Ovary (tissue), 7 donors: ENCODE measurements at regions not wholly inside any gene's neighbourhood (a gene's known extent, or its start where the extent isn't known, plus 50 kb on each side); places are given as distances from the start of the nearest gene placed in this dataset.

ENCODE experiments used
- DNase-seq, 5 donors: peaks; one replicate each; pipeline ENCODE4 v3.0.0-alpha.2; 2019 to 2020
- H3K27ac ChIP-seq, 2 donors: fragments of 200-600 bp; one replicate each; pipeline versions ENCODE4 v1.5.1 to v1.8.0; 2019 to 2022
- H3K27me3 ChIP-seq: fragments of 200-600 bp; one replicate; pipeline ENCODE4 v1.8.0; 2022
- H3K36me3 ChIP-seq: fragments of 200-600 bp; sonication (generic); one replicate; pipeline ENCODE4 v1.5.1; 2019
- H3K4me1 ChIP-seq: one replicate; pipeline ENCODE4 v1.8.1; 2013; ENCODE audit warnings: mild to moderate bottlenecking, moderate library complexity; ENCODE audit not compliant: insufficient read depth
- H3K4me3 ChIP-seq: fragments of 200-600 bp; sonication (generic); one replicate; pipeline ENCODE4 v1.5.1; 2017
- H3K9me3 ChIP-seq, 2 donors: fragments of 200-600 bp in 1 of 2; sonication (generic) in 1 of 2; one replicate each; pipeline versions ENCODE4 v1.5.1 to v1.8.1; 2013 to 2019; ENCODE audit warnings: mild to moderate bottlenecking in 1 of 2, moderate library complexity in 1 of 2
- CTCF ChIP-seq, 3 donors: fragments of 450-650 bp in 2 of 3; fragments of 200-600 bp in 1 of 3; IDR thresholded peaks; one replicate each; pipeline versions ENCODE4 v1.5.1 to v1.8.0; 2016 to 2022; ENCODE audit warnings: antibody characterized with exemption in 3 of 3, mild to moderate bottlenecking in 1 of 3
- EP300 ChIP-seq: sonication (generic); formaldehyde crosslinking; IDR thresholded peaks from one replicate; pipeline ENCODE4 v1.6.1; 2017; ENCODE audit warnings: antibody characterized with exemption
- POLR2A ChIP-seq: fragments of 450-650 bp; IDR thresholded peaks from one replicate; pipeline ENCODE4 v1.6.1; 2017; ENCODE audit warnings: antibody characterized with exemption, mild to moderate bottlenecking, moderate library complexity
- WGBS, 3 donors: extraction: QIAGEN DNeasy Blood & Tissue Kit in 1 of 3; methylation state at CpG; one replicate each; pipeline versions ENCODE4 v1.1.5 to v1.1.7; 2013 to 2017; 5-methylcytosine and 5-hydroxymethylcytosine counted together
- intact Hi-C, 4 donors: fragments of 100-400 bp; cut with DNase I; formaldehyde crosslinking; loops; one replicate each; pipeline versions ENCODE4 v1.11.0 to v1.15.1; 2022 to 2023
- donor health status: DM: no; HTN: no; CAD: no; lungs with moderate emphysema.
- donor health status: DM: no; HTN: no; CAD: no.
- donor health status: Bipolar disorder and iron deficiency.
- donor health status: DM: no; HTN: no; CAD: no.
- donor health status: DM: yes; HTN: yes; CAD: no.

- Histone ChIP-seq H3K27me3 (no peaks in the 10 kb centered on the region), H3K9me3 (no peaks in the 10 kb centered on the region), H3K4me1 (no peaks in the 10 kb centered on the region), H3K4me3 (no peak overlapping the region), H3K36me3 (no peaks in the 10 kb centered on the region), H3K27ac (no peak overlapping the region)
- TF ChIP-seq POLR2A = no peak
- TF ChIP-seq CTCF (IDR thresholded peaks at IDR 0.05) = no peak
- no peak for TF ChIP-seq EP300
- 57 to 84% (median 60%) methylated on average over 1 of the region's 1 CpG for WGBS, 3 donors
- intact Hi-C loops = no loop called here
- no peak for DNase-seq
Measured at GRCh38 chr5:62046191-62046590, 259.8 kb upstream of the KIF2A start.

GRCh38 chr5:62051747-62052146 is 254.3 kb upstream of the KIF2A start:
- Histone ChIP-seq H3K4me3 (no peak overlapping the region), H3K36me3 (no peaks in the 10 kb centered on the region), H3K27ac (no peak overlapping the region), H3K4me1 (no peaks in the 10 kb centered on the region), H3K27me3 (no peaks in the 10 kb centered on the region), H3K9me3 (no peaks in the 10 kb centered on the region)
- TF ChIP-seq CTCF (IDR thresholded peaks at IDR 0.05) (no peak), POLR2A (no peak), EP300 (no peak)
- no peak for DNase-seq
- intact Hi-C loops = no loop called here
- WGBS, 3 donors = 89 to 100% (median 92%) methylated on average over 1 of the region's 1 CpG

GRCh38 chr5:62059960-62060359 is 246.0 kb upstream of the KIF2A start:
- Histone ChIP-seq H3K4me3 (no peak overlapping the region), H3K36me3 (no peaks in the 10 kb centered on the region), H3K27me3 (no peaks in the 10 kb centered on the region), H3K27ac (no peak overlapping the region), H3K9me3 (no peaks in the 10 kb centered on the region), H3K4me1 (no peaks in the 10 kb centered on the region)
- intact Hi-C loops = no loop called here
- TF ChIP-seq CTCF (IDR thresholded peaks at IDR 0.05) (no peak), EP300 (no peak), POLR2A (no peak)
- 28 to 51% (median 31%) methylated on average over 2 of the region's 2 CpGs for WGBS, 3 donors
- no peak for DNase-seq

GRCh38 chr5:62065050-62065449 is 241.0 kb upstream of the KIF2A start:
- H3K9me3 ChIP-seq = no peaks in the 10 kb centered on the region
- WGBS, 3 donors = 50 to 62% (median 55%) methylated on average over 4 of the region's 4 CpGs
- no peaks in the 10 kb centered on the region for H3K4me1 ChIP-seq
- H3K36me3 ChIP-seq = no peaks in the 10 kb centered on the region
- no peak overlapping the region for H3K4me3 ChIP-seq
- no peak overlapping the region for H3K27ac ChIP-seq
- intact Hi-C loops = no loop called here
- TF ChIP-seq EP300 = no peak
- TF ChIP-seq POLR2A = no peak
- TF ChIP-seq CTCF (IDR thresholded peaks at IDR 0.05) = no peak
- DNase-seq = no peak
- H3K27me3 ChIP-seq = no peaks in the 10 kb centered on the region

GRCh38 chr5:62066761-62067277 is 239.2 kb upstream of the KIF2A start:
- intact Hi-C loops = no loop called here

More at GRCh38 chr5:62066761-62067277, 239.2 kb upstream of the KIF2A start:
- no peak overlapping the region for H3K4me3 ChIP-seq
- no peaks in the 10 kb centered on the region for H3K27me3 ChIP-seq
- H3K9me3 ChIP-seq = no peaks in the 10 kb centered on the region
- no peak for TF ChIP-seq POLR2A
- no peak for TF ChIP-seq CTCF (IDR thresholded peaks at IDR 0.05)
- TF ChIP-seq EP300 = no peak
- H3K27ac ChIP-seq = no peak overlapping the region
- no peaks in the 10 kb centered on the region for H3K36me3 ChIP-seq
- H3K4me1 ChIP-seq = no peaks in the 10 kb centered on the region
- no peak for DNase-seq
